ENCODE measurements at regions not wholly inside any gene's neighbourhood (a gene's known extent, or its start where the extent isn't known, plus 50 kb on each side); places are given as distances from the start of the nearest gene placed in this dataset.

DNA sequence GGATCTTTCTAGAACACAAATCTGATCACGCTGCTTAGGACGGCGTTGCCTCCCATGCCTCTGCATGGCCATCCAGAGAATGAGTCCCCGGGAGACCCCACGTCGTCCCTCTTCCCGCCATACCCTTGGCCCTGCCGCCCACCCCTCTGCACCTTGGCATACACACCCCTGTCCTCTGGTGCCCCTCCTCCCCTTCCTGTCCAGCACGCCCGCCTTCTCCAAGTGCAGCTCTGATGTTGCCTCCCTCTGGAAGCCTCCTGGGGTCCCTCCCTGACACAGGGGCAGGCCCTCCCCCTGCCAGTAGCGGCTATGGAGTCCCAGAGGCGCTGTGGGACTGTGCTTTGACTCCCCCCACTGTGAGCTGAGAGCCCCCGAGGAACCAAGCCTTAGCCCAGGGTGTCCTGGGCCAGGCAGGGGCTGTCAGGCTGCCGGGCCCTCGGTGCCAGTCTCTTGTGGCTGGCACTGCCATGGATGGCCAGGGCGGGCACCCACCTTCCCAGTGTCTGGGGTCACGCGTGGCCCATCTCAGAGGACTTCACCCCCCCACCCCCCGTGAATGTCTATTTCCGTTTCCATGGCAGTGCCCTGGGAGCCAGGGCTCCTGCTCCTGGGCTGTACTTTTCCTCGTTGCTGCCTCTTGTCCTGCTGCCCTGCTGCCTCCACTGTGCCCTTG lies 70.5 kb upstream of the RNU6ATAC start:
- Histone ChIP-seq H3K36me3 (ENCODE audit: control insufficient read depth in 1 of 2, insufficient read depth in 2 of 2, low read length in 2 of 2) (no peaks in the 10 kb centered on the region), H2BK120ac (ENCODE audit: insufficient read depth, low read length, poor library complexity) (no peak overlapping the region), H3K4ac (ENCODE audit: low read depth, low read length) (no peak overlapping the region), H2BK5ac (ENCODE audit: low read depth, low read length, poor library complexity) (no peak overlapping the region), H3K9ac (ENCODE audit: low read length) (no peak overlapping the region), H3K79me1 (ENCODE audit: low read length) (no peaks in the 10 kb centered on the region), H2BK12ac (ENCODE audit: low read length) (no peak overlapping the region), H4K12ac (ENCODE audit: low read depth, low read length) (no peak overlapping the region), H2AFZ (ENCODE audit: insufficient read depth, low read length, poor library complexity) (no peak overlapping the region), H3K9me3 (ENCODE audit: insufficient read depth, low read depth, low read length) (no peaks in the 10 kb centered on the region), H4K8ac (ENCODE audit: low read depth, low read length) (no peak overlapping the region), H3K27ac (ENCODE audit: low read depth, low read length) (no peak overlapping the region), H2AK5ac (ENCODE audit: low read length) (no peak overlapping the region), H3K18ac (ENCODE audit: low read length) (no peak overlapping the region), H3K4me3 (ENCODE audit: low read depth, low read length) (no peak overlapping the region), H4K91ac (ENCODE audit: low read depth, low read length) (no peak overlapping the region), H3K23ac (ENCODE audit: low read length) (no peak overlapping the region), H3K14ac (ENCODE audit: low read length) (no peak overlapping the region), H3K79me2 (ENCODE audit: control insufficient read depth, insufficient read depth, low read length, poor library complexity) (no peaks in the 10 kb centered on the region), H3K4me2 (ENCODE audit: low read length) (no peak overlapping the region), H3K4me1 (ENCODE audit: control insufficient read depth in 1 of 2, insufficient read depth in 2 of 2, low read length in 2 of 2) (no peaks in the 10 kb centered on the region), H3K27me3 (ENCODE audit: insufficient read depth, low read length) (no peaks in the 10 kb centered on the region)
- no peak for DNase-seq
- WGBS (ENCODE audit: extremely low coverage, insufficient coverage, insufficient read length): no CpG with 5 or more reads among the region's 21 CpGs

DNA sequence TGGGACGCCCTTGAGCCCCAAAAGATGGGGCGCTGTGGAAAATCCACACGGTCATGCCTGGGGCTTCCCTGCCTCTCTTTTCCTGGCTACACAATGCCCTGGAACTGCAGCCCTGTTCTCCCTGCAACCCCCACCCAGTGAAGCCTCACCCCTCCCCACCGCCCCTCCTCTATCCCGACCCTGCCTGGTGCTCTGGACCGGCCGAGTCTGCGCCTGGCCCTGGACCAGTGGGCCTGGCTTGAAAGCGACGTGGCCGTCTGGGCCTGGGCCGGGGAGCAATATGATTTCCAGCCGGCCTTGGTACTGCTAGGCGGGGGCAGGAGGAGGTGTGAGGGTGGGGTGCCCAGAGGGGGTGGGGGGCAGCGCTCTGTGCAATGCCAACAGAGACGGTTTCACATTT lies 71.0 kb upstream of the RNU6ATAC start:
- Histone ChIP-seq H3K9ac (ENCODE audit: low read length) (no peak overlapping the region), H3K27me3 (ENCODE audit: insufficient read depth, low read length) (no peaks in the 10 kb centered on the region), H3K18ac (ENCODE audit: low read length) (no peak overlapping the region), H3K4me2 (ENCODE audit: low read length) (no peak overlapping the region), H3K4me1 (ENCODE audit: control insufficient read depth in 1 of 2, insufficient read depth in 2 of 2, low read length in 2 of 2) (no peaks in the 10 kb centered on the region), H2BK12ac (ENCODE audit: low read length) (no peak overlapping the region), H3K79me2 (ENCODE audit: control insufficient read depth, insufficient read depth, low read length, poor library complexity) (no peaks in the 10 kb centered on the region), H2AFZ (ENCODE audit: insufficient read depth, low read length, poor library complexity) (no peak overlapping the region), H3K9me3 (ENCODE audit: insufficient read depth, low read depth, low read length) (no peaks in the 10 kb centered on the region), H3K14ac (ENCODE audit: low read length) (no peak overlapping the region), H4K8ac (ENCODE audit: low read depth, low read length) (no peak overlapping the region), H2AK5ac (ENCODE audit: low read length) (no peak overlapping the region), H3K4me3 (ENCODE audit: low read depth, low read length) (no peak overlapping the region), H4K12ac (ENCODE audit: low read depth, low read length) (no peak overlapping the region), H3K79me1 (ENCODE audit: low read length) (no peaks in the 10 kb centered on the region), H4K91ac (ENCODE audit: low read depth, low read length) (no peak overlapping the region), H3K4ac (ENCODE audit: low read depth, low read length) (no peak overlapping the region), H3K23ac (ENCODE audit: low read length) (no peak overlapping the region), H3K27ac (ENCODE audit: low read depth, low read length) (no peak overlapping the region), H2BK120ac (ENCODE audit: insufficient read depth, low read length, poor library complexity) (no peak overlapping the region), H3K36me3 (ENCODE audit: control insufficient read depth in 1 of 2, insufficient read depth in 2 of 2, low read length in 2 of 2) (no peaks in the 10 kb centered on the region), H2BK5ac (ENCODE audit: low read depth, low read length, poor library complexity) (no peak overlapping the region)
- DNase-seq: no peak
- whole genome bisulfite sequencing (ENCODE audit: extremely low coverage, insufficient coverage, insufficient read length): no CpG with 5 or more reads among the region's 16 CpGs

DNA sequence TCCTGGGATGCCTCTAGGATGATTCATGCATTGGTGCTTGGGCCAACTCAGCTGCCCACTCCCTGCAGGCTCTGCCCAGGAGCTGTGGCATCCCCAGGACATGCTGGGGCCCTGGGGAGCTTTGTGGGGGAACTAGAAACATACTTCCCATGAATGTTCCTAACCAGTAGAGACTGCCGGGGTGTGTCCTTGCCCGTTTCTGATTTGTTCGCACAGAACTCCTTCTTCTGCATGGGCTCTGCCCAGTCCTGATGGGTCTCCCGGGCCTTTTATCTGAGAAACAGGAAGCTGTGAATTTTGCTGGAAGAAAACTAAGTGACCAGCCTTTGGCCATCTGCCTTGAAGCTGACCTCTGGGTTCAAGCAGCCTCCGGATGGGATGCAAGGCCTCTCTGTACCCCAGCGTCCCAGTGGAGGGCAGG lies 71.6 kb upstream of the RNU6ATAC start:
- Histone ChIP-seq H2BK120ac (ENCODE audit: insufficient read depth, low read length, poor library complexity) (no peak overlapping the region), H3K27ac (ENCODE audit: low read depth, low read length) (no peak overlapping the region), H2AK5ac (ENCODE audit: low read length) (no peak overlapping the region), H3K9ac (ENCODE audit: low read length) (no peak overlapping the region), H2BK12ac (ENCODE audit: low read length) (no peak overlapping the region), H4K12ac (ENCODE audit: low read depth, low read length) (no peak overlapping the region), H3K36me3 (ENCODE audit: control insufficient read depth in 1 of 2, insufficient read depth in 2 of 2, low read length in 2 of 2) (no peaks in the 10 kb centered on the region), H2BK5ac (ENCODE audit: low read depth, low read length, poor library complexity) (no peak overlapping the region), H3K23ac (ENCODE audit: low read length) (no peak overlapping the region), H3K4me2 (ENCODE audit: low read length) (no peak overlapping the region), H3K4ac (ENCODE audit: low read depth, low read length) (no peak overlapping the region), H3K4me3 (ENCODE audit: low read depth, low read length) (no peak overlapping the region), H3K9me3 (ENCODE audit: insufficient read depth, low read depth, low read length) (no peaks in the 10 kb centered on the region), H4K8ac (ENCODE audit: low read depth, low read length) (no peak overlapping the region), H3K79me1 (ENCODE audit: low read length) (no peaks in the 10 kb centered on the region), H3K79me2 (ENCODE audit: control insufficient read depth, insufficient read depth, low read length, poor library complexity) (no peaks in the 10 kb centered on the region), H3K14ac (ENCODE audit: low read length) (no peak overlapping the region), H3K18ac (ENCODE audit: low read length) (no peak overlapping the region), H2AFZ (ENCODE audit: insufficient read depth, low read length, poor library complexity) (no peak overlapping the region), H3K27me3 (ENCODE audit: insufficient read depth, low read length) (no peaks in the 10 kb centered on the region), H3K4me1 (ENCODE audit: control insufficient read depth in 1 of 2, insufficient read depth in 2 of 2, low read length in 2 of 2) (no peaks in the 10 kb centered on the region), H4K91ac (ENCODE audit: low read depth, low read length) (no peak overlapping the region)
- DNase-seq: no peak
- WGBS (ENCODE audit: extremely low coverage, insufficient coverage, insufficient read length): no CpG with 5 or more reads among the region's 6 CpGs

DNA sequence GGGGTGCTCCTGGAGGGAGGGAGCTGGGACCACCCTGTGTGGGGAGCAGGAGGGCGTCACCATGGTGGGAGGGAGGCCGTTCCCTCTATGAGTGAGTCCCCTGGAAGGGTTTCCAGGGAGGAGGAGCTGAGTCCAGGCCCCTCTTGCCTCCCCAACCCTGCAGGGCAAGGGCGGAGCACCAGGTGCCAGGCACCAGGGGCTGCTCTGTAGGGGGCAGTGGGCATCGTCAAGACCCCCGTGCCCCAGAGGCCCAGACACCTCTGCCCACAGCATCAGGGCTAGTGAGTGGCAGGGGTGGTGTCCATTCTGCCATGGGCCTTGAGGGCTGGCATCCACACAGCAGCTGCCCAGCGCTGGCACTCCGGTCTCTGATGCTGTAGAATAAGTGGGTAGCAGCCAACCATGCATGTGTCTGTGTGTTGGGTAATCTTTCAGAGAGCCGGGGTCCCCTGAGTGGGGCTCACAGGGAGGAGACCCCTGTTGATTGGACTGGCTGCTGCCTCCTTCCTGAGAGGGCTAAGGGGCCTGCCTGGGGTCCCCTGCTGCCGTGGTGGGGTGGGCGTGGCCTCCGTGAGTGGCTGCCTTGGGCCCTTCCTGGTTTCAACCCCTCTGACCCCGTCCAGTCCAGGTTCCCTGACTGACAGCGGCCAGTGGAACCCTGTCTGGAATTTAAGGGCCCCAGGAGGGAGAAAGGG lies 72.7 kb upstream of the RNU6ATAC start:
- Histone ChIP-seq H3K14ac (ENCODE audit: low read length) (no peak overlapping the region), H3K23ac (ENCODE audit: low read length) (no peak overlapping the region), H3K18ac (ENCODE audit: low read length) (no peak overlapping the region), H4K91ac (ENCODE audit: low read depth, low read length) (no peak overlapping the region), H3K79me2 (ENCODE audit: control insufficient read depth, insufficient read depth, low read length, poor library complexity) (no peaks in the 10 kb centered on the region), H3K27me3 (ENCODE audit: insufficient read depth, low read length) (no peaks in the 10 kb centered on the region), H3K9me3 (ENCODE audit: insufficient read depth, low read depth, low read length) (no peaks in the 10 kb centered on the region), H3K27ac (ENCODE audit: low read depth, low read length) (no peak overlapping the region), H3K4me3 (ENCODE audit: low read depth, low read length) (no peak overlapping the region), H2BK12ac (ENCODE audit: low read length) (no peak overlapping the region), H2BK120ac (ENCODE audit: insufficient read depth, low read length, poor library complexity) (no peak overlapping the region), H3K4ac (ENCODE audit: low read depth, low read length) (no peak overlapping the region), H3K4me2 (ENCODE audit: low read length) (no peak overlapping the region), H2AFZ (ENCODE audit: insufficient read depth, low read length, poor library complexity) (no peak overlapping the region), H3K9ac (ENCODE audit: low read length) (no peak overlapping the region), H2AK5ac (ENCODE audit: low read length) (no peak overlapping the region), H4K12ac (ENCODE audit: low read depth, low read length) (no peak overlapping the region), H4K8ac (ENCODE audit: low read depth, low read length) (no peak overlapping the region), H3K4me1 (ENCODE audit: control insufficient read depth in 1 of 2, insufficient read depth in 2 of 2, low read length in 2 of 2) (no peaks in the 10 kb centered on the region), H2BK5ac (ENCODE audit: low read depth, low read length, poor library complexity) (no peak overlapping the region), H3K36me3 (ENCODE audit: control insufficient read depth in 1 of 2, insufficient read depth in 2 of 2, low read length in 2 of 2) (no peaks in the 10 kb centered on the region), H3K79me1 (ENCODE audit: low read length) (no peaks in the 10 kb centered on the region)
- WGBS (ENCODE audit: extremely low coverage, insufficient coverage, insufficient read length): no CpG with 5 or more reads among the region's 13 CpGs
- DNase-seq: no peak

Data from trophoblast cell (in vitro differentiated cells and primary cell).